ENCODE measurements at regions not wholly inside any gene's neighbourhood (a gene's known extent, or its start where the extent isn't known, plus 50 kb on each side); places are given as distances from the start of the nearest gene placed in this dataset.

- no peak overlapping the region for H3K27ac ChIP-seq (ENCODE audit: low read depth in 1 of 3, low read length in 2 of 3)
These were observed 67.3 kb upstream of the AKT3 start for GRCh38 chr1:243917177-243917862.

DNA sequence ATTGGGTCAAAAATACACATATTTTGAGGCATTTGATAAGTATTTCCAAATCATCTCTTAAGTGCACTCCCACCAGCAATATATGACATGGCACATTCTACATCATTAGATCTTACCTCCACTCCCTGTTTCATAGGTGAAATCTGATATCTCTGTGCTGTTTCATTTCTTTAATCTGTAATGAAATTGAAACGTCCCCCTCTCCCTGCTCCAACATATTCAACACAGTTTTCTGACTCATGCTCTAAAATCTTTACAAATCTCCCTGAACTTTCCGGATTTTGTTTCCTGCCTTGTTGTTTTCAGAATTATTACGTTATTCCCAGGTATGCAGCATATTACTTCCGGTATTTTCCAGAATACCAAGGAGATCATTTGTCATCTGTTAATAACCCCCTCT, 66.1 kb upstream of the AKT3 start:
- H3K27me3 ChIP-seq (ENCODE audit: control insufficient read depth in 3 of 3, insufficient read depth in 3 of 3, low read length in 3 of 3): peaks cover 2 to 38% (median 3%) of the 10 kb centered on the region in 3 donors
- H3K27ac ChIP-seq (ENCODE audit: low read depth in 1 of 3, low read length in 2 of 3): no peak overlapping the region
- FAIRE-seq (no peak), DNase-seq (no peak)
- H3K36me3 ChIP-seq (ENCODE audit: control insufficient read depth in 3 of 3, insufficient read depth in 2 of 3, low read depth in 1 of 3, low read length in 3 of 3): no peaks in the 10 kb centered on the region
- no peak overlapping the region for H3K4me3 ChIP-seq (ENCODE audit: low read depth in 1 of 3, low read length in 3 of 3)
- H3K9me3 ChIP-seq (ENCODE audit: control insufficient read depth in 2 of 2, insufficient read depth in 1 of 2, low read depth in 1 of 2, low read length in 1 of 2): no peaks in the 10 kb centered on the region
- peaks cover 0 to 3% (median 0%) of the 10 kb centered on the region in 3 donors for H3K4me1 ChIP-seq (ENCODE audit: control insufficient read depth in 3 of 3, insufficient read depth in 2 of 3, low read depth in 1 of 3, low read length in 2 of 3)
- WGBS, 3 donors: 51 to 59% (median 59%) methylated on average over 4 of the region's 4 CpGs

More at GRCh38 chr1:243917177-243917862, 67.3 kb upstream of the AKT3 start:
- 1 to 5% (median 2%) methylated on average over 58 of the region's 58 CpGs for WGBS, 3 donors
- H3K9me3 ChIP-seq (ENCODE audit: control insufficient read depth in 2 of 2, insufficient read depth in 1 of 2, low read depth in 1 of 2, low read length in 1 of 2): no peaks in the 10 kb centered on the region
- DNase-seq (peak; percentile 9 to 43), FAIRE-seq (no peak)
- no peaks in the 10 kb centered on the region for H3K36me3 ChIP-seq (ENCODE audit: control insufficient read depth in 3 of 3, insufficient read depth in 2 of 3, low read depth in 1 of 3, low read length in 3 of 3)
- H3K4me3 ChIP-seq (ENCODE audit: low read depth in 1 of 3, low read length in 3 of 3): peak overlapping the region in 2 of 3 donors; percentile 33 to 43
- peaks cover 2 to 38% (median 3%) of the 10 kb centered on the region in 3 donors for H3K27me3 ChIP-seq (ENCODE audit: control insufficient read depth in 3 of 3, insufficient read depth in 3 of 3, low read length in 3 of 3)
- peaks cover 0 to 3% (median 0%) of the 10 kb centered on the region in 3 donors for H3K4me1 ChIP-seq (ENCODE audit: control insufficient read depth in 3 of 3, insufficient read depth in 2 of 3, low read depth in 1 of 3, low read length in 2 of 3)

DNA sequence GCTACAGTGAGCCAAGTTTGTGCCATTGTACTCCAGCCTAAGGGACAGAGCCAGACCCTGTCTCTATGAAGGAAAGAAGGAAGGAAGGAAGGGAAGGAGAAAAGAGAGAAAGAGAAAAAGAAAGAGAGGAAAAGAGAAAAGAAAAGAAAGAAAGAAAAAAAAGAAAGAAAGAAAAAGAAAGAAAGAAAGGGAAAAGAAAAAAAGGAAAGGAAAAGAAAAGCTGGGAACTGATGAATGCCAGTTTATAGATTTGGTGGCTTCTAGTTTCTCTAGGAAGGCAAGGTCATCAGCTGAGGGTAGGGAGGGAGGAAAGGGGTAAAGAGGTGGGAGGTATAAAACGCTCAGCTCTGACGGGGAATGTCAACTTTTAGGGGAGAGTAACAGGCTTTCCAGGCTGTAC, 62.3 kb upstream of the AKT3 start:
- DNase-seq: no peak
- peaks cover 2 to 23% (median 3%) of the 10 kb centered on the region in 3 donors for H3K27me3 ChIP-seq (ENCODE audit: control insufficient read depth in 3 of 3, insufficient read depth in 3 of 3, low read length in 3 of 3)
- H3K4me1 ChIP-seq (ENCODE audit: control insufficient read depth in 3 of 3, insufficient read depth in 2 of 3, low read depth in 1 of 3, low read length in 2 of 3): peaks cover 0 to 3% (median 0%) of the 10 kb centered on the region in 3 donors
- no peaks in the 10 kb centered on the region for H3K9me3 ChIP-seq (ENCODE audit: control insufficient read depth in 2 of 2, insufficient read depth in 1 of 2, low read depth in 1 of 2, low read length in 1 of 2)
- H3K27ac ChIP-seq (ENCODE audit: low read depth in 1 of 3, low read length in 2 of 3): no peak overlapping the region
- H3K4me3 ChIP-seq (ENCODE audit: low read depth in 1 of 3, low read length in 3 of 3): no peak overlapping the region
- WGBS, 3 donors: 82 to 94% (median 86%) methylated on average over 2 of the region's 2 CpGs
- no peaks in the 10 kb centered on the region for H3K36me3 ChIP-seq (ENCODE audit: control insufficient read depth in 3 of 3, insufficient read depth in 2 of 3, low read depth in 1 of 3, low read length in 3 of 3)
- no peak for FAIRE-seq

DNA sequence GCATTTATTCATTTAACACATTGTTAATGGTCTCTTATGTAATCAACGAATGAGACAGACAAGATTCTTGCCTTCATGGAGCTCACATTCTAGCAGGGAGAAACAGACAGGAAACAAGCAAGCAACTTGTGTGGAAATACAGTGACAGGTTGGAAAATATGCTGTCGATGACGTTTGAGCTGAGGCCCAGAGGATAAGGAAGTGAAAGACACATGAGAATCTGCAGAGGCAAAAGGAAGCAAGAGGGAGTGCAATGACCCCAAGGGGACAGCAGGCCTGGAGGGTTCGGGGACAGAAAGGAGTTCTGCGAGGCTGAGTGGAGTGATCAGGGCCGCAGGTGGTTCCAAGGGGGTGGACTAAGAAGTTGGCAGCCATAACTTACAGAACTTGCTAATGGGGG, 60.6 kb upstream of the AKT3 start:
- FAIRE-seq (no peak), DNase-seq (no peak)
- H3K4me1 ChIP-seq (ENCODE audit: control insufficient read depth in 3 of 3, insufficient read depth in 2 of 3, low read depth in 1 of 3, low read length in 2 of 3): no peaks in the 10 kb centered on the region
- H3K9me3 ChIP-seq (ENCODE audit: control insufficient read depth in 2 of 2, insufficient read depth in 1 of 2, low read depth in 1 of 2, low read length in 1 of 2): no peaks in the 10 kb centered on the region
- H3K27ac ChIP-seq (ENCODE audit: low read depth in 1 of 3, low read length in 2 of 3): no peak overlapping the region
- H3K36me3 ChIP-seq (ENCODE audit: control insufficient read depth in 3 of 3, insufficient read depth in 2 of 3, low read depth in 1 of 3, low read length in 3 of 3): no peaks in the 10 kb centered on the region
- H3K27me3 ChIP-seq (ENCODE audit: control insufficient read depth in 3 of 3, insufficient read depth in 3 of 3, low read length in 3 of 3): peaks cover 0 to 8% (median 3%) of the 10 kb centered on the region in 3 donors
- H3K4me3 ChIP-seq (ENCODE audit: low read depth in 1 of 3, low read length in 3 of 3): no peak overlapping the region
- WGBS, 3 donors: 71 to 77% (median 75%) methylated on average over 6 of the region's 6 CpGs

DNA sequence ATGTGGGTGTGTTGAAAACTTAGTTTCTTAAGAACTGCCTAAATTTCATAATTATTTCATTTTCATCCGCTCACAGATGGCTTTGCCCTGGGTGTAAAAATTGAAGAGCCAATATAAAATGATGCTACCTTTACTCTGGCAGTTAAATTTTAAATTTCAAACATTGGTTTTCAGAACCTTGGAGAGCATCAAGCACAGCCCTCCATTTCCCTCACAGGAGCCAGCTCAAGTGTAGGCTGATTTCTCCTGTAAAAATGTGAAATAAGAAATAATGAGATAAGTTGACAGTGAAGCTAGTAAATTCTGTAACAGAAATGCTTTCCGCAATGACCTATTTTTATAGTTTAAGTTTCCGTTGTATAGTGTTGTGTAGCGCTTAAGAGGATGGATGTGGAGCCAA, 53.9 kb upstream of the AKT3 start:
- 88 to 94% (median 93%) methylated on average over 4 of the region's 4 CpGs for WGBS, 3 donors
- DNase-seq: no peak
- H3K4me1 ChIP-seq (ENCODE audit: control insufficient read depth in 3 of 3, insufficient read depth in 2 of 3, low read depth in 1 of 3, low read length in 2 of 3): no peaks in the 10 kb centered on the region
- H3K27ac ChIP-seq (ENCODE audit: low read depth in 1 of 3, low read length in 2 of 3): no peak overlapping the region
- no peak for FAIRE-seq
- H3K27me3 ChIP-seq (ENCODE audit: control insufficient read depth in 3 of 3, insufficient read depth in 3 of 3, low read length in 3 of 3): no peaks in the 10 kb centered on the region
- H3K36me3 ChIP-seq (ENCODE audit: control insufficient read depth in 3 of 3, insufficient read depth in 2 of 3, low read depth in 1 of 3, low read length in 3 of 3): no peaks in the 10 kb centered on the region
- H3K9me3 ChIP-seq (ENCODE audit: control insufficient read depth in 2 of 2, insufficient read depth in 1 of 2, low read depth in 1 of 2, low read length in 1 of 2): no peaks in the 10 kb centered on the region
- no peak overlapping the region for H3K4me3 ChIP-seq (ENCODE audit: low read depth in 1 of 3, low read length in 3 of 3)

DNA sequence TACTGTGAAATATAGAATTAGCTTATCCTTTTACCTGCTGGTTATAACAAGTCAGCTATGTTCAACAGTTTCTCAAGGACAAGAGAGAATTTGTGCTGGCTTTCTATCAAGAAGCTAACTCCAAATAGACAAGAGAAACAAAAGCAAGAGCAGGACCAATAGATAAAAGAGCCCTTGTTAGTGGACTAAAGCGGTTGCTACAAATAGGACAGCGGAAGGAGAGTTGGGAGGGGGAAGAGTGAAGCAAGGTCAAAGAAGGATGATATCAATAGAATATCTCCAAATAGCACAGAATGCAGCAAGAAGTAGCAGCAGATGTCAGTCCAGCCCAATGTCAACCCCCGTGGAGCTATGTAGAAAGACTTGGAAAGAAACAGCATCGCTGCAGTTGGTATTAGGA, 53.0 kb upstream of the AKT3 start:
- FAIRE-seq: no peak
- WGBS, 3 donors: 46 to 65% (median 63%) methylated on average over 4 of the region's 4 CpGs
- Histone ChIP-seq H3K9me3 (ENCODE audit: control insufficient read depth in 2 of 2, insufficient read depth in 1 of 2, low read depth in 1 of 2, low read length in 1 of 2) (no peaks in the 10 kb centered on the region), H3K36me3 (ENCODE audit: control insufficient read depth in 3 of 3, insufficient read depth in 2 of 3, low read depth in 1 of 3, low read length in 3 of 3) (no peaks in the 10 kb centered on the region), H3K27me3 (ENCODE audit: control insufficient read depth in 3 of 3, insufficient read depth in 3 of 3, low read length in 3 of 3) (no peaks in the 10 kb centered on the region), H3K27ac (ENCODE audit: low read depth in 1 of 3, low read length in 2 of 3) (no peak overlapping the region), H3K4me1 (ENCODE audit: control insufficient read depth in 3 of 3, insufficient read depth in 2 of 3, low read depth in 1 of 3, low read length in 2 of 3) (no peaks in the 10 kb centered on the region), H3K4me3 (ENCODE audit: low read depth in 1 of 3, low read length in 3 of 3) (no peak overlapping the region)
- DNase-seq: no peak

- DNase-seq: no peak
- 5 to 46% (median 19%) methylated on average over 2 of the region's 2 CpGs for WGBS, 3 donors
- no peak for FAIRE-seq
These were observed 52.1 kb upstream of the AKT3 start for GRCh38 chr1:243902100-243902499.

More at GRCh38 chr1:243902100-243902499, 52.1 kb upstream of the AKT3 start:
- Histone ChIP-seq H3K27ac (ENCODE audit: low read depth in 1 of 3, low read length in 2 of 3) (no peak overlapping the region), H3K36me3 (ENCODE audit: control insufficient read depth in 3 of 3, insufficient read depth in 2 of 3, low read depth in 1 of 3, low read length in 3 of 3) (no peaks in the 10 kb centered on the region), H3K4me1 (ENCODE audit: control insufficient read depth in 3 of 3, insufficient read depth in 2 of 3, low read depth in 1 of 3, low read length in 2 of 3) (no peaks in the 10 kb centered on the region), H3K27me3 (ENCODE audit: control insufficient read depth in 3 of 3, insufficient read depth in 3 of 3, low read length in 3 of 3) (no peaks in the 10 kb centered on the region), H3K9me3 (ENCODE audit: control insufficient read depth in 2 of 2, insufficient read depth in 1 of 2, low read depth in 1 of 2, low read length in 1 of 2) (no peaks in the 10 kb centered on the region), H3K4me3 (ENCODE audit: low read depth in 1 of 3, low read length in 3 of 3) (no peak overlapping the region)

Measured in small intestine (tissue), 7 donors.